SJSA1 (cell line): ENCODE measurements at regions not wholly inside any gene's neighbourhood (a gene's known extent, or its start where the extent isn't known, plus 50 kb on each side); places are given as distances from the start of the nearest gene placed in this dataset.
"Not testable (repeated sequence)": the region's sequence is repeated elsewhere in the genome, so short reads cannot be mapped to it uniquely, and the experiment has no call there.

Source experiments
- DNase-seq, 2 experiments: peaks; one replicate each; pipeline ENCODE4 v3.0.0-alpha.2; 2015 to 2020; ENCODE audit warnings: low spot score in 2 of 2, low read depth in 1 of 2
- H3K27ac ChIP-seq: fragments of 250-450 bp; sonication (Bioruptor Pico); 2 replicates; pipeline ENCODE4 v1.5.1; 2020; ENCODE audit warnings: mild to moderate bottlenecking, moderate library complexity
- H3K27me3 ChIP-seq: fragments of 250-450 bp; sonication (Bioruptor Pico); replicated peaks from 2 replicates; pipeline ENCODE4 v1.5.1; 2020; ENCODE audit warnings: mild to moderate bottlenecking, moderate library complexity
- H3K36me3 ChIP-seq: fragments of 250-450 bp; sonication (Bioruptor Pico); 2 replicates; pipeline ENCODE4 v1.5.1; 2020; ENCODE audit warnings: mild to moderate bottlenecking
- H3K4me1 ChIP-seq: fragments of 250-450 bp; sonication (Bioruptor Pico); replicated peaks from 2 replicates; pipeline ENCODE4 v1.6.1; 2021; ENCODE audit warnings: mild to moderate bottlenecking
- H3K4me3 ChIP-seq: fragments of 250-450 bp; sonication (Bioruptor Pico); 2 replicates; pipeline ENCODE4 v1.5.1; 2020; ENCODE audit warnings: mild to moderate bottlenecking
- H3K9me3 ChIP-seq: fragments of 250-450 bp; sonication (Bioruptor Pico); replicated peaks from 2 replicates; pipeline ENCODE4 v1.5.1; 2020; ENCODE audit warnings: mild to moderate bottlenecking

- Histone ChIP-seq H3K27ac (no peak overlapping the region), H3K4me3 (no peak overlapping the region), H3K27me3 (no peaks in the 10 kb centered on the region), H3K9me3 (no peaks in the 10 kb centered on the region), H3K36me3 (no peaks in the 10 kb centered on the region), H3K4me1 (no peaks in the 10 kb centered on the region)
- DNase-seq, result no peak
Observed at GRCh38 chr4:154033921-154034320, 245.0 kb upstream of the SFRP2 start.

DNA sequence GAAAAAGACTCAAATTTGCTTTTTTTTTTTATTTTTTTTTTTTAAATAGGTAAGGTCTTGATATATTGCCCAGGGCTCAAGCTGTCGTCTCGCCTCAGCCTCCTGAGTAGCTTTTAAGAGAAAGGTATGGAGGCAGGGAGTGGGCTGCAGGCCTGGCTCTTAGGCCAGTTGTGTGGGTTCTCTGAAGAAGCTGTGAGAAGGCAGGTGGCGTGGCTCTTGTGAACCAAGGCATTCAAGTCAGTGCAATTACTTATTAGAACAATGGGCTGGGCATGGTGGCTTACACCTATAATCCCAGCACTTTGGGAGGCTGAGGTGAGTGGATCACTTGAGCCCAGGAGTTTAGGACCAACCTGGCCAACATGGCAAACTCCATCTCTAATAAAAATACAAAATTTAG, 244.0 kb upstream of the SFRP2 start:
- DNase-seq, result no peak
- Histone ChIP-seq H3K36me3 (no peaks in the 10 kb centered on the region), H3K27ac (no peak overlapping the region), H3K4me3 (no peak overlapping the region), H3K27me3 (no peaks in the 10 kb centered on the region), H3K4me1 (no peaks in the 10 kb centered on the region), H3K9me3 (no peaks in the 10 kb centered on the region)

DNA sequence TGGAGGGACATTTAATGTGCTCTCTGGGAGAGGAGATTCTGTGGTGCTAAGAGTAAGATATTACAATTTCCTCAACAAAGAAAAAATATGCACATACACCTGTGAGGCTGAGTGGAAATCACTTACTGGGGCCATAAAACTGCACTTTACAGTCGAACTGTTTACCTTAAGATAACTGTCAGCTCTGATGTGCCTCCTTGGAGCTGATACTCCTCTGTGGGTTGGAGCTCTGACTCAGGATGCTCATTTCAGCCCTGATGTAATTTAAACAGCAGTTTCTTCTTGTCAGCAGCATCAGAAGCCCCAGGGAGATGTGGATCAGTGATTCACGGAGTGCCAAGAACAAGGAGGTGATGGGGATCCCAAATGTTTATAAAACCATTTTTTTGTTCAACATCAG, 241.9 kb upstream of the SFRP2 start:
- Histone ChIP-seq H3K36me3 (no peaks in the 10 kb centered on the region), H3K9me3 (no peaks in the 10 kb centered on the region), H3K27ac (no peak overlapping the region), H3K27me3 (no peaks in the 10 kb centered on the region), H3K4me1 (no peaks in the 10 kb centered on the region), H3K4me3 (no peak overlapping the region)
- no peak for DNase-seq

DNA sequence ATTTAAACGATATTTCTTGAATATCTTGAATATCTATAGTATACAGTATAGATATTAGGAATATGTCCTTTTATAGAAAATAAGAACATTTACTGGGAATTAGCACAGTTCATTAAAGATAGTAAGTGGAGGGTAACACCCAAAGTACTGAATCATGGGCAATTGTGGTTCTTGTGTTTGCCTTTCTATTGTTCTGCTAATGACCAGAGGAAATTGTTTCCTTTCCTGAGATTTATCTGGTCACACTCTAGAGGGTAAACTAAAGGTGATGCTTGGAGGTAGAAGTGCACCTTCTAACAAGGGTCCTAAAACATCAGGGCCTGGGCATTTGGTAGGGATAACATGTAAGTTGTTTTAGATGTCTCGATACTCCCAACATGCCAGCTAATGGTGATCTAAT, 241.3 kb upstream of the SFRP2 start:
- no peaks in the 10 kb centered on the region for H3K27me3 ChIP-seq
- H3K4me1 ChIP-seq, result no peaks in the 10 kb centered on the region
- H3K9me3 ChIP-seq, result no peaks in the 10 kb centered on the region
- no peak for DNase-seq
- no peaks in the 10 kb centered on the region for H3K36me3 ChIP-seq
- no peak overlapping the region for H3K4me3 ChIP-seq
- H3K27ac ChIP-seq, result no peak overlapping the region

DNA sequence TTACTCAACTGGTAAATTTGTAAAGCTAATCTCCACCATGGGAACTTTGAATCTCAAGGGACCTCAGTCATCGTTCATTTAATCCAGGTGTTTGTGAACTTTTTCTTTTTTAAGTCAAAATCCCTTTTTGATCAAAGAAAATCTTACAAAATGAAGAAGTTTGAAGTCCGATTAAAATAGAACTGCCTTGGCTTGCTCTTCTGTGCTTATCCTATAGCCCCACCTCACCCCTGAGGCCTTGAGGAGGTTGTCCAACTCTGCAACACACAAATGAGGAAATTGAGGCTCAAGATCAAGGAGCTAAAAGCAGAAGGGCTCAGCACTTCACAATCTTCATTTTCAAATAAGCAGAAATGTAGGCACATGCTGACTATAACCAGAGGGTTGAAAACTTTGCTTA, 240.3 kb upstream of the SFRP2 start:
- no peaks in the 10 kb centered on the region for H3K36me3 ChIP-seq
- DNase-seq, result no peak
- H3K4me3 ChIP-seq, result no peak overlapping the region
- no peaks in the 10 kb centered on the region for H3K9me3 ChIP-seq
- no peak overlapping the region for H3K27ac ChIP-seq
- no peaks in the 10 kb centered on the region for H3K27me3 ChIP-seq
- no peaks in the 10 kb centered on the region for H3K4me1 ChIP-seq

DNA sequence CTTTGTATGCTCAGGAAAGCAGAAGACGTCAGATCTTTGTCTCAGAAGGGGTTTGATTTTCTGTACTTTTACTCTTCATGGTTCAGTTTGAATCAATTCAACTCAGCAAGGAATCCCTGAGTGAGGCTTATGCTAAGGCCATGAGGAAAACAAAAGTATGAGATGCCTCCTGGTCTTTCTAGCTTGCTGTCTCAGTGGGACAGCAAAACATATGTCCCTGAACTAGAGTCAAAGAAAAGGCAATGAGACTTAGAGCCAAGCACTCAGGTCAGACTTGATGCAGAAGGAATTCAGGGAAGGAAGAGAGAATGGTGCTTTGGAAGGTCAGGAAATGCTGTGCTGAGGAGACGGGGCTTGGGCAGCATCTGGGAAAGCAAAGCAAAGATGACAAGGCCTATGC, 236.2 kb upstream of the SFRP2 start:
- no peaks in the 10 kb centered on the region for H3K36me3 ChIP-seq
- H3K27me3 ChIP-seq, result no peaks in the 10 kb centered on the region
- no peak overlapping the region for H3K4me3 ChIP-seq
- no peak for DNase-seq
- H3K27ac ChIP-seq, result no peak overlapping the region
- H3K4me1 ChIP-seq, result no peaks in the 10 kb centered on the region
- H3K9me3 ChIP-seq, result no peaks in the 10 kb centered on the region

DNA sequence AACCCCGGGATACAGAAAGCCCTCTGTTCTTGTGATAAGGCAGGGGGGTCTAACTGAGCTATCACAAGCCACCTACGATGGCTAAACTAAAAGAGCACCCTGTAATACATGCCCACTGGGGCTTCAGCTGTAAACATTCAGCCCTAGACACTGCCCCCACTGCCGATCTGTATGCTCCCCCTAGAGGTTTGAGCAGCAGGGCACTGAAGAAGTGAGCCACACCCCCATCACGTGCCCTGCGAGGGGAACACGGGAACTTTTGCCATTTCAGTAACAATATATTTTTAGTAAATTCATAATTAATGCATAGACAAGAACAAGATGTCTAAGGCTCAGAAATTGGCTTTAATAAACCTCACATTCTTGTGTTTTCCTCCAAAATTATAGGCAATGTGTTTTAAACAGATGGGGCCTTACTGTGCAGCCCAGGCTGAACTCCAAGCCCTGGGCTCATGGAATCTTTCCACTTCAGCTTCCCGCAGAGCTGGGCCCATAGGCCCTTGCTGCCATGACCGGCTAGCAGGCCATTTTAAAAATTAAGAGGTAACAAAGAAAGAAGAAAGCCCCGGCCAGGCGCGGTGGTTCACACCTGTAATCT, 235.3 kb upstream of the SFRP2 start:
- H3K36me3 ChIP-seq, result no peaks in the 10 kb centered on the region
- no peaks in the 10 kb centered on the region for H3K9me3 ChIP-seq
- no peak overlapping the region for H3K4me3 ChIP-seq
- H3K4me1 ChIP-seq, result no peaks in the 10 kb centered on the region
- no peaks in the 10 kb centered on the region for H3K27me3 ChIP-seq
- DNase-seq, result no peak
- H3K27ac ChIP-seq, result no peak overlapping the region

GRCh38 chr4:154023671-154024070, 234.8 kb upstream of the SFRP2 start:
- not testable (repeated sequence) for DNase-seq, H3K4me1 ChIP-seq, H3K27ac ChIP-seq, H3K9me3 ChIP-seq, H3K36me3 ChIP-seq, H3K27me3 ChIP-seq, H3K4me3 ChIP-seq

GRCh38 chr4:154019811-154020210, 230.9 kb upstream of the SFRP2 start:
- H3K9me3 ChIP-seq, result no peaks in the 10 kb centered on the region
- H3K27me3 ChIP-seq, result no peaks in the 10 kb centered on the region
- H3K4me3 ChIP-seq, result no peak overlapping the region
- H3K27ac ChIP-seq, result no peak overlapping the region
- no peaks in the 10 kb centered on the region for H3K4me1 ChIP-seq
- no peak for DNase-seq
- no peaks in the 10 kb centered on the region for H3K36me3 ChIP-seq

- Histone ChIP-seq H3K36me3 (no peaks in the 10 kb centered on the region), H3K9me3 (no peaks in the 10 kb centered on the region), H3K4me3 (no peak overlapping the region), H3K27ac (no peak overlapping the region), H3K27me3 (no peaks in the 10 kb centered on the region), H3K4me1 (no peaks in the 10 kb centered on the region)
- no peak for DNase-seq
Observed at GRCh38 chr4:154018659-154019058, 229.8 kb upstream of the SFRP2 start.

DNA sequence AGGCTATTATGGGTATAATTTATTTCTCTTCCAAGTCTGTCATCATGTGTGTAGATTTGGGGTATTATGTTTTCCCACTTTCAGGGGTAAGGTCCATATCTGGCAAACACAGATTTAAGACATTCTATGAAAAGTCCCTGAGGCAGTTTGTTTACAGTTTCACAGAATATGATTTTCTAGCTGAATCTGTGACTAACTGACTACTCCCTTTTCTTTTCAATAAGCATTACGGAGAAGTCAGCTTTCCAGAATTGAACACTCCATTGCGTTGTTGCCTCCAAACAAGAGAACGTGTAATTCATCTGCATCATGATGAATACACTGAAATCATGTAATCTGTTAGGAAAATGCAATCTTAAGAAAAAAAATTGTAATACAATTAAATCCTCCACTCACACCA, 226.7 kb upstream of the SFRP2 start:
- no peaks in the 10 kb centered on the region for H3K9me3 ChIP-seq
- no peaks in the 10 kb centered on the region for H3K4me1 ChIP-seq
- no peaks in the 10 kb centered on the region for H3K27me3 ChIP-seq
- H3K36me3 ChIP-seq, result no peaks in the 10 kb centered on the region
- no peak overlapping the region for H3K27ac ChIP-seq
- no peak overlapping the region for H3K4me3 ChIP-seq
- DNase-seq, result no peak

GRCh38 chr4:154014407-154015321, 225.8 kb upstream of the SFRP2 start:
- H3K4me3 ChIP-seq, result no peak overlapping the region
- H3K36me3 ChIP-seq, result no peaks in the 10 kb centered on the region
- H3K27me3 ChIP-seq, result no peaks in the 10 kb centered on the region
- no peak overlapping the region for H3K27ac ChIP-seq
- no peaks in the 10 kb centered on the region for H3K4me1 ChIP-seq
- DNase-seq, result no peak
- H3K9me3 ChIP-seq, result no peaks in the 10 kb centered on the region

DNA sequence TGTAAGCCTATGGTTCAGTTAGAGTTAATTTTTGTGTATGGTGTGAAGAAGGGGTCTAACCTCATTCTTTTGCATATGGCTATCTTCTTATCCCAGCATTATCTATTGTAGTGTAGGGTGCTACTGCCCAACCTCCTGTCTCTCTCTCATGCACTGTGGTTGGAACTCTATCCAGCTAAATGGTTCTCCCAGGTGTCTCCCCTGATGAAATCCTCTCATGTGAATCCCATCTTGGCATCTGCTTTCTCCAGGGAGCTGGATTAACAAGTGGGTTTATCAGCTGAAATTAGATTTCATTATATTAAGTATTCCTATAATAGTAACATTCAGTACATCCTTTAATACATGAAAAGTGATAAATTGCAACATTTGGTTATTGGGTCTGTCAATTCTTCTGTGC, 224.7 kb upstream of the SFRP2 start:
- Histone ChIP-seq H3K36me3 (no peaks in the 10 kb centered on the region), H3K9me3 (no peaks in the 10 kb centered on the region), H3K27me3 (no peaks in the 10 kb centered on the region), H3K4me3 (no peak overlapping the region), H3K27ac (no peak overlapping the region), H3K4me1 (no peaks in the 10 kb centered on the region)
- DNase-seq, result no peak

DNA sequence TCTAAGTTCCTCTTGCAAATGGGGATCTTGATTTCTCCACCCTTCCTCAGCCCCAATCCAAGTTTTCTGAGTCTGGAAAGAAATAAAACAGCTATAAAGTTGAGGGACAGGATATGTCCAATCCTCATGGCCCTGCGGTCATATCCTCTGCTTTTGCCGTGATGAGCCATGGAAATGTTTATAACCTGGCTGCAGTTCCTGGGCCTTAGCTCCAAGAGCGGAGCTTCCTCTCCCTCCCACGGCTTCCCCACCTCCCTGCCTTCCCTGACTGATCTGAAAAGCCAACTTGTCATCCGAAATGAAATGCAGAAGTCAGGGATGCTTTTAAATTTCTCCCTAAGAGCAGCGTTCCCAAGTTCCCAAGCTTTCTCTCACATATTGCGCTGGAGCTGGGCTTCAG, 221.5 kb upstream of the SFRP2 start:
- no peak for DNase-seq
- no peaks in the 10 kb centered on the region for H3K27me3 ChIP-seq

More for the DNA sequence above, 221.5 kb upstream of the SFRP2 start:
- Histone ChIP-seq H3K27ac (no peak overlapping the region), H3K9me3 (no peaks in the 10 kb centered on the region), H3K4me3 (no peak overlapping the region), H3K36me3 (no peaks in the 10 kb centered on the region), H3K4me1 (no peaks in the 10 kb centered on the region)
